Left cardiac atrium (tissue), 4 donors: ENCODE measurements at regions not wholly inside any gene's neighbourhood (a gene's known extent, or its start where the extent isn't known, plus 50 kb on each side); places are given as distances from the start of the nearest gene placed in this dataset.

Experiments used
- ATAC-seq, 2 donors: fragments of 200-7000 bp; cut with Tn5 transposase; one replicate each; pipeline ENCODE4 v1.9.1; 2020; ENCODE audit warnings: mild to moderate bottlenecking in 2 of 2, moderate library complexity in 2 of 2
- DNase-seq: peaks from one replicate; pipeline ENCODE4 v3.0.0-alpha.2; 2020
- intact Hi-C, 2 donors: fragments of 100-400 bp; cut with DNase I; formaldehyde crosslinking; loops; one replicate each; pipeline versions ENCODE4 v1.14.1 to v1.15.1; 2022 to 2023
- donor health status: DM: no; HTN: yes; CAD: no.
- donor health status: DM: no; HTN: yes; CAD: no; lungs with severe emphysema.
- donor health status: DM: yes; HTN: yes; CAD: no.
- donor health status: Dilated cardiomyopathy.

DNA sequence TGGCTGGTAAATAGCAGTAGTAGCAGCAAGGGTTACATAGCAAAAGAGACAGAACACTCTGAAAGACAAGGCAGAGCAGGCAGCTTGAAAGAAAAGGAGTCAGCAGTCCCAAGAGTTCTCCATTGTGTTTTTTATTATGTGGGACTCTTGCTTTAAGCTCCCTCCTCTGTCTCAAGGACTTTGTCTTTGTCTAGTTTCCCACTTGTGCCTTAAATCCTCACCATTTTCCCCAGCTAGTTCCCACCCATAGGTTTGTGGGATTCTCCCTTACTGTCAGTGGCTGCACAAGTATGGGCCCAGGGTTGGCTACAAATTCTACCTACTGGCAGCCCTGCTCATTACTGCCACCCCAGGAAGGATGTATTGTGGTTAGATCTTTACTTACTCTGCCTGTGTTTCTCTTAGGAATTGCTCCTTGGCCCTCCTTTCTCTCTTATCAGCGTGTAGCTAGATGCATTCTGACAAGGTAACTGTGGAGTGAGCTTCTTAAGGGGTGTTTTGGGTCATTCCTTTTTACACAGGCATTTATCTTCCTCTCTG, 413.4 kb upstream of the PCDH9 start:
- intact Hi-C loops = no loop called here
- DNase-seq (no peak), ATAC-seq (no peak)

DNA sequence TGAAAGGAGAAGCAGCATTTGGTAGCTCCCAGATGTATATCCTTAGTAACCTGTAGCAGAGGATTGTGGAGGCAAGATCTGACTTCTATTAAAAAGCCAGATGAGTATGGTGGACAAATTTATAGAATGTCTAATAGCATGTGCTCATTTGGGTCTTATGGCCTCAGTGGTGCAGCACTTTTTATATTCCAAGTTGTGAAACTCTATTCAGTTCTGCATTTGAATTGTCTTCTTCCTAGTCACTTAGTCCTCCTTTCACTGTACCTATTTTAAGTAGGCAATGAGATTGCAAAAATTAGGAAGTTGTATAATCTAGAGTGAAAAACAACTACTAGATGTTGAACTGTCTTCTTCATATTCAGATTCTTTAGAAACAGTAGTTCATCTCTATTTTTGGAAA, 412.5 kb upstream of the PCDH9 start:
- no peak for ATAC-seq

DNA sequence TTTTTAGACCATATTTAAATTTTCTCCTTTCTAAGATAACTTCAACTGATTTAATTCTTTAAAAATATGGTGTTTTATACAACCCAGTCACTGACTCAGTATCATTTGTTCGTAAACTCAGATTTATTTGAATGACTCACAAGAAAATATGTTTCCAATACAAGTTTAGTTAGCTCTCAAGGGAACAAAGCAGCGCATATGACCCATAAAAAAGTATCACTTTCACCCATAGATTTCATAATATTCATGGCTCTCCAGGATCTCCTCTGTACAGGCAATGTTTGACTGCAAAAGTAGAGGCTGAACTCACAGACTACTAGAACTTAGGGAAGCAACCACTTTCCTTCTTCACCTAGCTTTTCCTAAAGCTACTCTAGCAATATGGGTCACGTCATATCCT, 405.6 kb upstream of the PCDH9 start:
- intact Hi-C loops = no loop called here
- ATAC-seq (no peak), DNase-seq (no peak)

More for the DNA sequence above, 412.5 kb upstream of the PCDH9 start:
- intact Hi-C loops = no loop called here
- no peak for DNase-seq

DNA sequence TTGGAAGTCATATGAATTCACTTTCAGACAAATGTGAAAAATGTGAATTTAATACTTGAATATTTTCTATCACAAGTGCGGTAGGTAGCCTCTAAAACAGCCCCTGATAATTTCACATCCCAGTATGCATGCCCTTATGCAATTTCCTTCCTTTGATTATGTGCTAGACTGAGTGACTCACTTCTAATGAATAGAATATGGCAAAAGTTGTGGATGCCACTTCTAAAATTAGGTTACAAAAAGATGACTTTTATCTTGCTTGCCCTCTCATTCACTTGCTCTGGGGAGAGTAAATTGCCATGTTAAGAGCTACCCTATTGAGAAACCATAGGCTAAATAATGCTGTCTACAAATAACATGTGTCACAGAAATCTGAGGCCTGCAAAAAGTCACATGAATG, 402.5 kb upstream of the PCDH9 start:
- intact Hi-C loops = no loop called here
- DNase-seq = no peak
- ATAC-seq = no peak

DNA sequence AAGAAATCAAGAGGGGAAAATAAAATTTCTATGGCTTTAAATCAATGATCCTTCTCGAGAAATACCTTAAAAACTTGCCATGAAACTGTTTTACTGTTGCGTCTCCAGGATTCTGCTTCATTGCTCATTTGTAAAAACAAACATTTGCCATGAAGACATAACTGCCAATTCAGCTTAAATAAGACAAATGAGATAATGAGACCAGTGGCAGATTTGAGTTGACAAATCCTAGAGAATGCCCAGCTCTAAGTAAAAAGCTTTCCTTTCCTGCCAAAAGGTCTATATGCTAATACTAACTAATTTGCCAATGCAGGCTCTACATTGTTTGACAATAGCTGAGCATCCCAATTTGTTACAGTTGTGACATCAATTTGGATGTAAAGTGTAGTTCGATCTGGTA, 400.5 kb upstream of the PCDH9 start:
- ATAC-seq (no peak), DNase-seq (no peak)
- intact Hi-C loops = no loop called here

DNA sequence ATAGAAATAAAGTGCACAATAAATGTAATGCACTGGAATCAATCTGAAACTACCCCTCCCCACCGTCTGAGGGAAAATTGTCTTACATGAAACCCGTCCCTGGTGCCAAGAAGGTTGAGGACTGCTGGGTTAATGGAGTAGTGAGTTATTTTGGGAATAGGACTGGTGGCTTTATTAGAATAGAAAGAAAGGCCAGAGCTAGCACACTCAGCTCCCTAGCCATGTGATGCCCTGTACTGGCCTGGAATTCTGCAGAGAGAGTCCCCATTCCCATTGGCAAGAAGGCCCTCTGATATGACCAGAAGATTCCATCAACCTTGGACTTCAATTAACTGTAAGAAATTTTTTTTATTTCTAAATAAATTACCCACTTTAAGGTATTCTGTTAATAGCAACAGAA, 393.5 kb upstream of the PCDH9 start:
- intact Hi-C loops = no loop called here
- no peak for ATAC-seq
- DNase-seq = no peak

DNA sequence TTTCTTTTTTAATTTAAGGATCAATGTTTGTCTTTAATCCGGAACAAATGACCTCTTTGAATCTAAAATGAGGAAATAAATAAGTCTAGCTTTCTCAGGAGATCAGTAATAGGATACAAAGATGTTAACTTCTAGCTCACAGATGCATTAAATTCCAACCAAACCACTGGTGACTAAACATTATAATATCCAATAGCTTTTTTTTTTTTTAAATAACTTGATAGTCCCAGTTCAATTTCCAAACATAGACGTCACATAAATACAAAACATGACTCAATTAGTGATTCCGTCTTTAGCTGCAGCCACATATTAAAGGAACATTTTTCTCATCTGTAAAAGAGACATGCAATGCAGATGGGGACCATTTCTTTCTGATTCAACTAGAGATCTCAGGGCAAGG, 390.5 kb upstream of the PCDH9 start:
- intact Hi-C loops = no loop called here
- ATAC-seq (no peak), DNase-seq (no peak)

DNA sequence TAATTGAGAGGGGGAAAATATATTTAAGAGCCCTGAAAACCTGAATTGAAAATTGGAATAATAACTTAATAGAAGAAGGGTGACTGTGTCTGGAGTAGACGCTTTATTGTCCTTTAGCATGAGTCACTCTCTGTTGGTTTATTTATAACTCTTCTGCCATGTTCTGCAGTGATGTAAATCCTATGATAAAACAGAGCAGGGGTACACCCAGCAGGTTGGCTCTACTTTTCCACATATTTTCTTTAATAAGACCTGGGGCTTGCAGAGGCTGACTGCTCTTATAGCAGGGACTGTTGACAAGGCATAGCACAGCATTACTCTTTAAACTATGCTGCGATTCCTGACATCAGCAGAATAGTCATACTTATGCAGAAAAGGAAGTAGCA, 389.9 kb upstream of the PCDH9 start:
- DNase-seq (no peak), ATAC-seq (peak in 1 of 2 donors; percentile 72)
- intact Hi-C loops = no loop called here

DNA sequence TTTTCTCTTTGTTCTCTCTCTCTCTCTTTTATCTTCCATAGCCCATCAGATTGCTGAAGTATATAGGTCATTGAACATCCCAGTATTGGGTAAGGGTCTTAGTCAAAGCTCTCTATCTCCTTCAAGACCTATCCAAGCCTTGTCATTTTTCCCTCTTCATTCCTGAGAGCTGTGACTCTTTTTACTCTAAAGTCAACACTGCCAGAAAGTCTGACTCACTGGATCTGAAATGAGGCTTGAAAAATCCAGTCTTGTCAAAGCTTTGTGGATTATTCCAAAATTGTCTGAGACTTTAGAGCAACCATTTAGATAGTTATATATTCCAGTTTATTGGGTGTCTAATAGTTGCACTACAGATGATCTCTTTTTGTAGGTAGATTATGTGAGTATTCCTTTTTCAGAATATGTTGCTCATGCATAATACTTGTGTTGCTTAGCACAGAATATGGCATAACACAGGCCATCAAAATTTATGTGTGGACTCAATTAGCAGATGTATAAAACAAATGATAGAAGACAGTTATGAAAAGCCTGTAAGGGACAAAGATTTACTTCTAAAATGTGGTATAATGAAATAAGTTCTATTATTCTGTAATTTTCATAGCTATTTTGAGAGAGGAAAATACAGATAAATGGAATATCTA, 389.3 kb upstream of the PCDH9 start:
- ATAC-seq (peak in 1 of 2 donors; percentile 35), DNase-seq (no peak)
- intact Hi-C loops = no loop called here

DNA sequence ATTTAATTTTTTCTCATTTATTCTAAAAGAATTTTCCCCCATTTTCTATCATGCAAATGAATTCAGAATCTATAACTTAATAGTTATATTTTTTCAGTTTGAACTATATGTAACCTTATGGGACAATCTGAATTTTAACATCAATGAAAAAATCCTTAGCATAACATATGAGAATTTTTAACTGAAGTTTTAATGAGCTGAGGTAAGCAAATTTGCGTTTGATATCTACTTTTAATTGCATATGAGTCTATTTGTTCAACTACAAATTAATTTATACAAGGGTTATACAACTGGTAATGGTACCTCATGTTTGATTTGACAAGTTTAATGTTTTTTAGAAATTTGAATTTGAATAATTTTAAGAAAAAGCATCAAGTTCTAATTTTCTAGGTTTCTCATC, 384.4 kb upstream of the PCDH9 start:
- ATAC-seq (no peak), DNase-seq (no peak)
- intact Hi-C loops = no loop called here

DNA sequence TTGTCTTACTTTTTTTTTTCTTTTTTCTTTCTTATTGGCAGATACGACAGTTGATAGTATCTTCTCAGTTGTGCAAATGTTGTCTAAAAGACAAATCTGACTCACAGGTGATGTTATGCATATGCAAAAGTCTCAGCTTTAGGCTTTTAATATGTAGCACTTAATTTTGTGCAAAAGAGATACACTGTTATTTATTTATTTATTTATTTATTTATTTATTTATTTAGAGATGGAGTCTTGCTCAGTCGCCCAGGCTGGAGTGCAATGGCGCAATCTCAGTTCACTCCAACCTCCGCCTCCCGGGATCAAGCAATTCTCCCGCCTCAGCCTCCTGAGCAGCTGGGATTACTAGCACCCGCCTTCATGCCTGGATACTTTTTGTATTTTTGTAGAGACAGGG, 383.9 kb upstream of the PCDH9 start:
- ATAC-seq = no peak
- DNase-seq = no peak
- intact Hi-C loops = no loop called here

DNA sequence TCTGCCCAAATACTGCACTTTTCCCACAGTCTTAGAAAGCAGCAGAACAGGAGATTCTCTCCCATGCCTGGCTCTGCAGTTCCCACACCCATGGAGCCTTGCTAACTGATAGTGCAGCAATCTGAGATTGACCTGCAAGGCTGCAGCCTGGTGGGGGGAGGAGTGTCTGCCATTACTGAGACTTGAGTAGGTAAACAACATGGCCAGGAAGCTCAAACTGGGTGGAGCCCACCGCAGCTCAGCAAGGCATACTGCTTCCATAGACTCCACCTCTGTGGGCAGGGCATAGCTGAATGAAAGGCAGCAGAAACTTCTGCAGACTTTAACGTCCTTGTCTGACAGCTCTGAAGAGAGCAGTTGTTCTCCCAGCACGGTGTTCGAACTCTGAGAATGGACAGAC, 358.5 kb upstream of the PCDH9 start:
- ATAC-seq = no peak
- DNase-seq = no peak
- intact Hi-C loops = no loop called here

DNA sequence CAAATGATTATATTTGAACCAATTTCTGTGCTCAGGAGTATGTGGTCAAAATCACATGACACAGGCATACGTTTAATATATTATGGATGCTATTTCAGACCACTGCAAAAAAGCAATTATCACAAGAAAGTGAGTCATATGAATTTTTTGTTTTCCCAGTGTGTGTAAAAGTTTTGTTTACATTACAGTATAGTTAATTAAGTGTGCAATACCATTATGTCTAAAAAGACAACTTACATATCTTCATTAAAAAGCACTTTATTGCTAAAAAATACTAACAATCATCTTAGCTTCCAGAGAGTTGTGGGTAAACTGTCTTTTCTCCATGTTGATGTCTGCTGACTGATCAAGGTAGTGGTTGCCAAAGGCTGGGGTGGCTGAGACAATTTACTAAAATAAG, 347.2 kb upstream of the PCDH9 start:
- ATAC-seq (no peak), DNase-seq (no peak)
- intact Hi-C loops = no loop called here

DNA sequence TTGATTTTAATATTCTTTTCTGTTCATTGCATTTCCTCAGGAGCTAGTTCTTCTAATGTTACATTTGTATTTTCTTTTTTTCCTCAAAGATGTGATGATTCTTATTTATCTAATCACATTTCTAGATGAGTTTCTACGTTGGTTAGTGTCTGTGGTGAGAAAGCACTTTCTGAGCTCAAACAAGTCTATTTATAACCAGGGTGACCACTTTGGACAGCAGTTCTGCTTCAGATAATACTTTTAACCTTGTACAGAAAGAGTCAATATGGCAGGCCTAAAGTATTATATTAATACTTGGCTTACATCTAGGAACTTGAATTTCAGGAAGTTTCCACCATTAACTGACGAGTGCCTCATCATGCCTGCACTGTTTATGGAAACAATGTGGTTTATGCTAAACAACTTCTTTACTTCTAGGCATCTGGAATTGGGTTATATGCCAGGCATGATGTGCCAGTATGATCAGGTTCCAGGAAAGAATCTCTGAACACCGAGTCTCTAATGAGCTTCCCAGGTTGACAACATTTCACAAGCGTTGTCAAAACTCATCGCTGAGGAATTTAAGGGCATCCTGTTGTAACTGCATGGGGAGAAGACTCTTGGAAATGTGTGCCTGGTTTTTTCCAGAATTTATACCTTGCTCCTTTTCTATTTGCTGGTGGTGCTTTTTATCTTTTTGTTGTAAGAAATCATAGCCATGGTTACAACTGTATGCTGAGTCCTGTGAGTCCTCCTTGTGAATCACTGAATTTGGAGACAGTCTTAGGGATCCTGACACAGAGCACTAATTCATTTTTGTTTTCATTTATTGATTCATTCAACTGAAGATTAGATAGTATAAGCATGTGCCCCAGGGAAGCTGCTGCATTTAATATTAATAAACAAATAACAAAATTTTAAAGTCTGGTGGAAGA, 344.4 kb upstream of the PCDH9 start:
- DNase-seq (no peak), ATAC-seq (peak; percentile 67 to 94)
- intact Hi-C loops = no loop called here

DNA sequence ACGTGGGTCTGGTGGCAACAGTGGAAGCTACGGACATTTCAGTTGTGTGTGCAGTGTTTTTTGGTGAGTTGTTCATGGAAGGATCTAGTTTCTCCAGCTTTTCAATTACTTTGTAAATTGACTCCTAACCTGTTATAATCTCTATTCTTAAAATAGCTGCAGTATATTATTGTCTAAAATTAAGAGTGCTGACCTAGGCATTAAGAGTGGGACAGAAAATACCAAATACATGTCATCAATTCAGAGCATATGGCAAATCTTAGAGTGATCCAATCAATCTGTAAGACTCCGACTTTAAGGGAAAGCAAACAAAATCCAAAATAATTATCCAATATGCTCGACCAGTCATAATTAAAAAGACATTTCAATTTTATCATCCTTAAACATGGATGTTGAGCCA, 338.1 kb upstream of the PCDH9 start:
- intact Hi-C loops = no loop called here
- ATAC-seq (no peak), DNase-seq (no peak)

DNA sequence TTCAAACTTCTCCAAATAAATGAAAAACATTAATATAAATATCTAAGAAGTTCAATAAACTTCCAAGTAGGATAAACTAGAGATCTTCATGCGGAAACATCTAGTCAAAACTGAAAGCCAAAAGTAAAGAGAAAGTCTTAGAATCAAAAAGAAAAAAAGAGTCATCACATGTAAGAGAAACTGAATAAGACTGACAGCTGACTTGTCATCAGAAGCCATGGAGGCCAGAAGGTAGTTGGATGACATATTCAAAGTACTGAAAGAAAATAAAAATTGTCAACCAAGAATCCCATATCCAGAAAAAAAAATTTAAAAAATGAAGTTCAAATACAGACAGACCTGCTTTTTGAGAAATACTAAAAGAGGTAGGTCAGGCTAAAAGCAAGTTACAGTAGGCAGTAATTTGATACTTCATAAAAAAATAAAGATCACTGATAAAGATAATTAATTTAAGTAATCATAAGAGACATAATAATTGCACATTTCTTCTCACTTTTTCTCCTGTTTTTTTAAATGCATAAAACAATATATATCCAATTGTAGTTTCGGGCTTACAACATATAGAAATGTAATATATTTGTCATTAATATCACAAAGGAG, 327.6 kb upstream of the PCDH9 start:
- intact Hi-C loops = no loop called here
- ATAC-seq = no peak
- no peak for DNase-seq

DNA sequence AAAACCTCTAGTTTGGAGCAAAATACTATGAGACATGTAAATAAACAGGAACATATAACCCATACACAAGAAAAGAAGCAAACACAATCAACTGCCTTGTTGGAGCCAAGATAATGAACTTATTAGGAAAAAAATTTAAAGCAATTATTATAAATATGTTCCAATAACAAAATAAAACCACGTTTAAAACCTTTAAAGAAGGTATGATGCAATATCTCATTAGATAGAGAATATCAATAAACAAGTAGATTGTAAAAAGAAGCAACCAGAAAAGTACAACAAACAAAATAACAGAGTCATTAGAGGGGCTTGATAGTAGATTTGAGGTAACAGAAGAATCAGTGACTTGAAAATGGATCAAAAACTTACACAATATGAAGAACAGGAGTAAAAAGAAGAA, 327.0 kb upstream of the PCDH9 start:
- no peak for ATAC-seq
- intact Hi-C loops = no loop called here
- no peak for DNase-seq

DNA sequence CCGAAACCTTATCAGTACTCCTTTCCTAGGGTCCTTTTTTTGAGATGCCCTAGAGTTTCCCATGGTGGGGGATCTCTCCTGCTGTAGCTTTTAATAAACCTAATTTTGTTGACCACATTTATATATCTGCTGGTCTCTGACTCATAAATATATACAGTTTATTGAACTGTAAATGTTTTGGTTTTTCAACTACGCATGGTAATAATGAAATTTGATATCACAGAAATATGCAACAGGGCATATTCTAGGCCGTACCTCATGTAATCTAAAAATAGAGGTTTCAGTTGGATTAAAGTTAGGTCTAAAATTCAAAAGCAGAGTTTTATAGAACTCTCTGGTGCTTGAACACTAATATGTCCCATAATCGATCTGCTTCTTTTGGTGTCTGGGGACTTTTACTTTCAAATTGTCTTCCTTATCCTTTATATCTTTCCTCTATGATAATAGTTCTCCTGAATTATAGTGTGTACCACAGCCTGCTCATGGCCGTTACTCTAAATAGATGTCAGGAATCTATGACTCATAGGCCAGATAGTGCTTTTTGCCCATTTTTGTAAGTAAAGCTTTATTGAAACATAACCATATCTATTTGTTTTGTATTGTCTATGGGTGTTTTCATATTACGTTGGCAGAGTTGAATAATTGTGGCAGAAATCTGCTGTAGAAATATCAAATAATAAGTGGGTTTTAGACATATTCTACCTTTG, 324.8 kb upstream of the PCDH9 start:
- intact Hi-C loops = no loop called here
- ATAC-seq (no peak), DNase-seq (no peak)

DNA sequence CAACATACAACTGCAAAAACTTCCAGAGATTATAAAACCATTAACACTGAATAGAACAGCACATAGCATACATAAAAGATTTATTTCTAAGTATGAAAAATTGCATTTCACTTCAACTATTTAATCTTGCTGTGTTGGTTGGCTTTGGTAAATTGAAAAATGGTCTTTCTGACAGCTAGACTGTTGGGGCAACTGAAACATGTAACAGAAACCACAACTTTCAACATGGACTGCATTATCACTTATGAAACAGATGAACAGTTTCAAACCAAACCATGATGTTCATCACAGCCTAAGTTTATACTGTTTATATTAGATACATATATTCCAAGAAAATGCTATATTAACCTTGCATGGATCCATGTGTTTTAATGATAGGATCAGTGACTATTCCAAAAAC, 324.1 kb upstream of the PCDH9 start:
- ATAC-seq (no peak), DNase-seq (no peak)
- intact Hi-C loops = no loop called here

DNA sequence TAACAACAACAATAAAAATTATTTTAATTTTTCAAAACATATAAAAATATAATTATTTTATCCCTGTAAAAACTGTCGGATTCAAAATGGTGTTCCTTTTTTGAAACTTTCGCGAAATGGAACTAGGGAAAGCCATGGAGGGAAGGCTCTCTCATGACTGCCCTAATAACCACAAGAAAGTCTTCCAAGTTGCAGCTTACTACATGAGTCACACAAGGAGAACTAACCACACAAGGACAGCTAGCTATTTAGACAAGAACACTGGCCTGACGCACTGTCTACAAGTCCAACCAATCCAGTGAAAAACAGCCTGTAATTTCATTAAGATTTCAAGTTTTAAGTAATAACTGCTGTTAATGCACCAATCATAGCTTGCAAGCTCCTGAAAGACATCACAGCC, 319.2 kb upstream of the PCDH9 start:
- intact Hi-C loops = no loop called here
- ATAC-seq = no peak
- DNase-seq = no peak
